ENCODE measurements at regions not wholly inside any gene's neighbourhood (a gene's known extent, or its start where the extent isn't known, plus 50 kb on each side); places are given as distances from the start of the nearest gene placed in this dataset.

DNA sequence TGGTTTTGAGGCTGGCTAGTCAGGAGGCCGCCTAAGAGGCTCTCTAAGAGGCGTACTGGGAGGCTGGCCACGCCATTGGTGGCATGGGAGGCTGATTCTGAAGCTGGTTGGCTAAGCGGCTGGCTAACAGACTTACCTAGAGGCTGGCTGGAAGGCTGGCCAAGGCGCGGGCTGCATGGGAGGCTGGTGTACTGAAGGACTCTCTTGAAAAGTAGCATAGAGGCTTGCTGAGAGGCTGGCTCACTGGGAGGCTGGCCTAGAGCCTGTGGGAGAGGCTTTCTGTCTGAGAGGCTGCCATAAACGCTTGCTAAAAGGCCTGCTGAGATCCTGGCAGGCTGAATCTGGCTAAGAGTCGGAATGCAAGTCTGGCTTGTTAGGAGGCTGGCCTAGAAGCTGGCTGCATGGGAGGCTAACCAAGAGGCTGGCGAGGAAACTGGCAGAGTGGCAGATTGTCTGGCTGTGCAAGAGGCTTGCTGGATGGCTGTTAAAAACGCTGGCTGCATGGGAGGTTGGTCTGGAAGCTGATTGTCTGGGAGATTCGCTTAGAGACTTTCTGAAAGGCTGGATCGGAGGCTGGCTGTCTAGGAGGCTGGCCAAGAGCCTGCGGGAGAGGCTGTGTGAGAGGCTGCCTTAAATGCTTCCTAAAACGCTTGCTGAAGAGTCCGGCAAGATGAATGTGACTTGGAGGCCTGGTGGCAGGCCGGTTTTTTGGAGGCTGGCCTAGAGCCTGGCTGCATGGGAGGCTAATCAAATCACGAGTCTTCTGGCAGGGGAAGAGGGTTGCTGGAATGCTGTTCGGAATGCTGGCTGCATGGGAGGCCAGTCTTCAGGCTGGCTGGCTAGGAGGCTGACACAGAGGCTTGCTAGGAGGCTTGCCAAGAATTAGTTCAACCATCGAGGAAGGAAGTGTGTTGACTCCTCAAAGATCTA is 134.2 kb downstream of the OR13A1 start:
- Histone ChIP-seq H3K4me3 (ENCODE audit: low read length) (no peak overlapping the region), H3K4ac (ENCODE audit: low read depth, low read length) (no peak overlapping the region), H2AK5ac (ENCODE audit: low read length) (no peak overlapping the region), H4K8ac (ENCODE audit: low read depth, low read length) (no peak overlapping the region), H3K79me2 (ENCODE audit: control insufficient read depth, insufficient read depth, low read length) (no peaks in the 10 kb centered on the region), H3K79me1 (ENCODE audit: low read length) (no peaks in the 10 kb centered on the region), H3K18ac (ENCODE audit: low read length) (no peak overlapping the region), H3K4me1 (ENCODE audit: control insufficient read depth, low read depth, low read length) (no peaks in the 10 kb centered on the region), H3K27ac (ENCODE audit: low read depth, low read length) (no peak overlapping the region), H3K4me2 (ENCODE audit: low read length) (no peak overlapping the region), H2BK15ac (replicated peaks; ENCODE audit: low read depth) (no peak overlapping the region), H3K27me3 (ENCODE audit: insufficient read depth, low read length, poor library complexity) (no peaks in the 10 kb centered on the region), H3K56ac (ENCODE audit: low read length) (no peak overlapping the region), H4K5ac (ENCODE audit: low read length) (no peak overlapping the region), H3K36me3 (ENCODE audit: control insufficient read depth, insufficient read depth, low read length) (no peaks in the 10 kb centered on the region), H2BK120ac (ENCODE audit: low read depth, low read length) (no peak overlapping the region), H3K9ac (ENCODE audit: low read length) (no peak overlapping the region), H3K23ac (ENCODE audit: low read length) (no peak overlapping the region), H2BK5ac (ENCODE audit: low read length) (no peak overlapping the region)
- no CpG with 5 or more reads among the region's 19 CpGs for WGBS (ENCODE audit: extremely low coverage, insufficient coverage, low lambda C conversion rate)
- peak; percentile 48 for DNase-seq

DNA sequence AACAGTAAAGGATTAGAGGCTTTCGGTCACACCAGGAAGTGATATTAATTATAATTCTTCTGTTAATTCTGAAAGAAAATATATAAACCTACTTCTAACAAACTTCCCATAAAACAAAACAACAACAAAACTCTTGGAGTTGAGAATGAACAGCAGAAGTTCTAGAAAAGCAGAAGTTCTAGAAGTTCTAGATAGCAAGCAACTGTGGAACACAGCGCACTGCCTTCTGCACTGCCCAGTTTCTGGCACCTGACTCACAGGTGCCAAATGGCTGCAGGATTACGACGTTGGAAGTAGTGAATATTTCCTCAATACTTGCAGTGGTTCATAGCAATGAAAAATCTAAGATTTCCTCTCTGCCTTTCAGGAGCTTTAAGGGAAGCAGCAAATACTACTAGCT is 132.2 kb downstream of the OR13A1 start:
- no peaks in the 10 kb centered on the region for H3K79me1 ChIP-seq (ENCODE audit: low read length)
- no peaks in the 10 kb centered on the region for H3K36me3 ChIP-seq (ENCODE audit: control insufficient read depth, insufficient read depth, low read length)
- no peak overlapping the region for H3K27ac ChIP-seq (ENCODE audit: low read depth, low read length)
- no peak overlapping the region for H4K8ac ChIP-seq (ENCODE audit: low read depth, low read length)
- H3K27me3 ChIP-seq (ENCODE audit: insufficient read depth, low read length, poor library complexity) = no peaks in the 10 kb centered on the region
- H3K79me2 ChIP-seq (ENCODE audit: control insufficient read depth, insufficient read depth, low read length) = no peaks in the 10 kb centered on the region
- no peak overlapping the region for H3K4ac ChIP-seq (ENCODE audit: low read depth, low read length)
- no peak overlapping the region for H3K9ac ChIP-seq (ENCODE audit: low read length)
- no peak overlapping the region for H3K4me3 ChIP-seq (ENCODE audit: low read length)
- H2AK5ac ChIP-seq (ENCODE audit: low read length) = no peak overlapping the region
- DNase-seq = no peak
- no peak overlapping the region for H2BK120ac ChIP-seq (ENCODE audit: low read depth, low read length)
- H3K4me2 ChIP-seq (ENCODE audit: low read length) = no peak overlapping the region
- no peak overlapping the region for H2BK5ac ChIP-seq (ENCODE audit: low read length)
- H3K56ac ChIP-seq (ENCODE audit: low read length) = no peak overlapping the region
- no peak overlapping the region for H3K23ac ChIP-seq (ENCODE audit: low read length)
- no peaks in the 10 kb centered on the region for H3K4me1 ChIP-seq (ENCODE audit: control insufficient read depth, low read depth, low read length)
- no peak overlapping the region for H3K18ac ChIP-seq (ENCODE audit: low read length)
- WGBS (ENCODE audit: extremely low coverage, insufficient coverage, low lambda C conversion rate) = no CpG with 5 or more reads among the region's 4 CpGs
- H2BK15ac ChIP-seq (replicated peaks; ENCODE audit: low read depth) = no peak overlapping the region
- no peak overlapping the region for H4K5ac ChIP-seq (ENCODE audit: low read length)

DNA sequence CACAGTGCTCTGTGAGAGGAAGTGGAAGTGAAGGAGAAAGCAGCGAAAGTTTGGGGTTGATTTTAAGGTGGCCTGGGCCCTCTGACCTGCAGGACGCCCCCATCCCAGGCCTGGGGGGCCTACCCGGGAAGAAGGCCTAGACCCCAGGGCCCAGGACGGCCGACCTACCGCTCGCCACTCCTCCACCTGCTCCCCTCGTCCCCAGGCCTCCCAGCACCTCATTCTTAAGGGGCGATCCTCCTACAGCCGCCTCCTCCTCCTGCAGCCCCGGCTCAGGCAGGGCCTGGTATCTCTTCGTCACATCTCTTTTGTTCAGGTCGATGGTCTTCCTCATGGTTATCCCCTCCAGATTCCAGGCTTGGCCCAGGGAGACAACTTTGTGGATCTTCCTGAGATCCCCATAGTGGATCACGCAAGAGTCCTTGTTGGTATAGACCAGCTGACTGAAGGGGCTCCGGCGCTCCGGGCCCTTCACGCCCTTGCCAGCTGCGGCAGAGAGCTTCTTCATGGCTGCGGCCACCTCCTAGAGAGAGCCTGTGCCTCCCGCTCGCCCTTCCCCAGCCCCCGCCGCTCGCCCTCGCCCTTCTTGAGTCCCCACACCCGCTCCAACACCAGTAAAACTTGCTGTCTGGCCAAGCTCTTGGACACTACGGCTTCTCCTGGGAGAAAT is 117.5 kb downstream of the OR13A1 start:
- Histone ChIP-seq H2AK5ac (ENCODE audit: low read length) (no peak overlapping the region), H3K4me2 (ENCODE audit: low read length) (no peak overlapping the region), H3K56ac (ENCODE audit: low read length) (no peak overlapping the region), H3K23ac (ENCODE audit: low read length) (no peak overlapping the region), H3K4ac (ENCODE audit: low read depth, low read length) (no peak overlapping the region), H3K27ac (ENCODE audit: low read depth, low read length) (no peak overlapping the region), H2BK120ac (ENCODE audit: low read depth, low read length) (no peak overlapping the region), H4K8ac (ENCODE audit: low read depth, low read length) (no peak overlapping the region), H3K27me3 (ENCODE audit: insufficient read depth, low read length, poor library complexity) (no peaks in the 10 kb centered on the region), H3K79me2 (ENCODE audit: control insufficient read depth, insufficient read depth, low read length) (no peaks in the 10 kb centered on the region), H3K18ac (ENCODE audit: low read length) (no peak overlapping the region), H3K36me3 (ENCODE audit: control insufficient read depth, insufficient read depth, low read length) (no peaks in the 10 kb centered on the region), H3K4me3 (ENCODE audit: low read length) (no peak overlapping the region), H4K5ac (ENCODE audit: low read length) (no peak overlapping the region), H3K9ac (ENCODE audit: low read length) (no peak overlapping the region), H2BK5ac (ENCODE audit: low read length) (no peak overlapping the region), H3K79me1 (ENCODE audit: low read length) (no peaks in the 10 kb centered on the region), H2BK15ac (replicated peaks; ENCODE audit: low read depth) (no peak overlapping the region), H3K4me1 (ENCODE audit: control insufficient read depth, low read depth, low read length) (no peaks in the 10 kb centered on the region)
- no CpG with 5 or more reads among the region's 28 CpGs for WGBS (ENCODE audit: extremely low coverage, insufficient coverage, low lambda C conversion rate)
- DNase-seq = no peak

DNA sequence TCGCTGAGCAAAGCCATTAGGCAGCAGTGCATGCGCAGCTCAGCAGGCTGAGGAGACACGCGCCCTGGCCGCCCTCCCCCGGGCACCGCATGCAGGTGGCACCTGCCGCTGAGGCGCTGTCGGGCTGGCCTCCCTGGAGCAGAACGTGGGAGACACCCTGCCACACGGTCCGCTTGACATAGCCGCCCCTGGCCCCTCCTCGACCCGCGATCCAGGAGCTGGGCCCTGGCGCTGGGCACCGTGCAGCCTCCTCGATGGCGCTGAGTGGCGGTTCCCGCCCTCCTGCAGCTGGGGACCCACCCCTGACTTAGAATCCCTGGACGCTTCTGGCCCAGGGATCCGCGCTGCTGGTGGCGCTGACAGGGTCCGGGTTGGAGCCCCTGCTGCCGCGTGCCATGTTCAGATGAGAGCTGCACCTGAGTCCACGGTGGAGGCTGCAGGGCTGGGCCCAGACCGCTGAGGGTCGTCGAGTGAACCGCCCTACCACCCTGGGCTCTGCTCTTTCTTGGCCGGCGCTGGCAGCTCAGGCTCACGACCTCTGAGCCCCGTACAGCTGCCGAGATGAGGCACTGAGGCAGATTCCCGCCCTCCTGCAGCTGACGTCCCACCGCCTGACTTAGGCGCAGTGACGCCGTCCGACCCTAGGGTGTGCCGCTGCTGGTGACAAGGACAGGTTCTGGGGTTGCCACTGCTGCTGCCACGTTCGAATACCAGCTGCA is 116.8 kb downstream of the OR13A1 start:
- DNase-seq = no peak
- H2BK5ac ChIP-seq (ENCODE audit: low read length) = no peak overlapping the region
- no peak overlapping the region for H2BK120ac ChIP-seq (ENCODE audit: low read depth, low read length)
- H3K27me3 ChIP-seq (ENCODE audit: insufficient read depth, low read length, poor library complexity) = no peaks in the 10 kb centered on the region
- H3K4me1 ChIP-seq (ENCODE audit: control insufficient read depth, low read depth, low read length) = no peaks in the 10 kb centered on the region
- no peak overlapping the region for H4K5ac ChIP-seq (ENCODE audit: low read length)
- no peak overlapping the region for H3K27ac ChIP-seq (ENCODE audit: low read depth, low read length)
- H2BK15ac ChIP-seq (replicated peaks; ENCODE audit: low read depth) = no peak overlapping the region
- H3K9ac ChIP-seq (ENCODE audit: low read length) = no peak overlapping the region
- no peak overlapping the region for H3K4ac ChIP-seq (ENCODE audit: low read depth, low read length)
- no peak overlapping the region for H4K8ac ChIP-seq (ENCODE audit: low read depth, low read length)
- no peak overlapping the region for H2AK5ac ChIP-seq (ENCODE audit: low read length)
- no peak overlapping the region for H3K18ac ChIP-seq (ENCODE audit: low read length)
- no peak overlapping the region for H3K56ac ChIP-seq (ENCODE audit: low read length)
- H3K4me2 ChIP-seq (ENCODE audit: low read length) = no peak overlapping the region
- H3K36me3 ChIP-seq (ENCODE audit: control insufficient read depth, insufficient read depth, low read length) = no peaks in the 10 kb centered on the region
- H3K23ac ChIP-seq (ENCODE audit: low read length) = no peak overlapping the region
- no peaks in the 10 kb centered on the region for H3K79me1 ChIP-seq (ENCODE audit: low read length)
- no peak overlapping the region for H3K4me3 ChIP-seq (ENCODE audit: low read length)
- no peaks in the 10 kb centered on the region for H3K79me2 ChIP-seq (ENCODE audit: control insufficient read depth, insufficient read depth, low read length)
- no CpG with 5 or more reads among the region's 50 CpGs for WGBS (ENCODE audit: extremely low coverage, insufficient coverage, low lambda C conversion rate)

DNA sequence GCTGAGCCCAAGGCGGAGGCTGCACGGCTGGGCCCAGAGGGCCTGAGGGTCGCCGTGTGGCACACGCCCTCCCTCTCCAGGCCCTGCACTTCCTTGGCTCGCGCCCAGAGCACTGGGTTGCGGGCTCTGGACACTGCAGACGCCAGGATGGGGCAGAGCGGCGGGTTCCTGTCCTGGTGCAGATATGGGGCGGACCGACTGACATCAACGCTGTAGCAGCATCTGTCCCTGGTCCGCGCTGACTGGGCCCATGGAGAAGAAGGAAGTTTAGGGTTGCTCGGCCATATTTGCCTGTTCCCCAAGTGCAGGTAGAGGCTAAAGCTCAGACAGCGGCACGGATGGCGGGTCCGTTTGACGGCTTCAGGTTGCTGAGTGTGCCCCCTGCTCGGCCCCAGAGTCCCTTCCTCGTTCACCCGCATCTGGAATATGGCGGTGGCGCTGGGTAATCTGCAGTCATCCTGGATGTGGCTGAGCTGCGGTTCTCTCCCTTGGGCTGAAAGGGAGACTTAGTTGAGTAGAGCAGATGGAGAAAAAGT is 116.1 kb downstream of the OR13A1 start:
- no peak overlapping the region for H3K18ac ChIP-seq (ENCODE audit: low read length)
- no peak overlapping the region for H3K9ac ChIP-seq (ENCODE audit: low read length)
- WGBS (ENCODE audit: extremely low coverage, insufficient coverage, low lambda C conversion rate) = no CpG with 5 or more reads among the region's 28 CpGs
- H3K79me1 ChIP-seq (ENCODE audit: low read length) = no peaks in the 10 kb centered on the region
- no peaks in the 10 kb centered on the region for H3K27me3 ChIP-seq (ENCODE audit: insufficient read depth, low read length, poor library complexity)
- H3K4me2 ChIP-seq (ENCODE audit: low read length) = no peak overlapping the region
- H2BK120ac ChIP-seq (ENCODE audit: low read depth, low read length) = no peak overlapping the region
- no peak overlapping the region for H2BK5ac ChIP-seq (ENCODE audit: low read length)
- no peak overlapping the region for H4K5ac ChIP-seq (ENCODE audit: low read length)
- no peak overlapping the region for H3K23ac ChIP-seq (ENCODE audit: low read length)
- H2AK5ac ChIP-seq (ENCODE audit: low read length) = no peak overlapping the region
- H3K4ac ChIP-seq (ENCODE audit: low read depth, low read length) = no peak overlapping the region
- H3K27ac ChIP-seq (ENCODE audit: low read depth, low read length) = no peak overlapping the region
- no peak for DNase-seq
- H3K36me3 ChIP-seq (ENCODE audit: control insufficient read depth, insufficient read depth, low read length) = no peaks in the 10 kb centered on the region
- no peak overlapping the region for H3K4me3 ChIP-seq (ENCODE audit: low read length)
- H3K56ac ChIP-seq (ENCODE audit: low read length) = no peak overlapping the region
- H4K8ac ChIP-seq (ENCODE audit: low read depth, low read length) = no peak overlapping the region
- no peaks in the 10 kb centered on the region for H3K4me1 ChIP-seq (ENCODE audit: control insufficient read depth, low read depth, low read length)
- H2BK15ac ChIP-seq (replicated peaks; ENCODE audit: low read depth) = no peak overlapping the region
- no peaks in the 10 kb centered on the region for H3K79me2 ChIP-seq (ENCODE audit: control insufficient read depth, insufficient read depth, low read length)

Data from mesendoderm (in vitro differentiated cells).